IMR-90 (cell line): ENCODE measurements at regions not wholly inside any gene's neighbourhood (a gene's known extent, or its start where the extent isn't known, plus 50 kb on each side); places are given as distances from the start of the nearest gene placed in this dataset.
"Not testable (repeated sequence)": the region's sequence is repeated elsewhere in the genome, so short reads cannot be mapped to it uniquely, and the experiment has no call there.

Experiments
- FOS ChIP-seq: fragments of 150-350 bp; IDR thresholded peaks from 2 replicates; pipeline ENCODE4 v1.6.1; 2016; ENCODE audit warnings: low read depth, low read length
- MAZ ChIP-seq: IDR thresholded peaks from 2 replicates; pipeline ENCODE4 v1.6.1; 2012; ENCODE audit warnings: low read depth, mild to moderate bottlenecking, low read length, improper control_type of control experiment, moderate library complexity, borderline replicate concordance
- POLR2A ChIP-seq: IDR thresholded peaks from 2 replicates; pipeline ENCODE4 v1.6.1; 2012; ENCODE audit warnings: mild to moderate bottlenecking, low read depth, low read length
- TF ChIP-seq, protein P1 (sequence below): conservative IDR thresholded peaks from 2 replicates; pipeline ENCODE4 v1.5.1; 2012; ENCODE audit warnings: mild to moderate bottlenecking, low read depth, low read length, improper control_type of control experiment

GRCh38 chr11:3520905-3521304 lies 120.9 kb downstream of the ART5 start:
- TF ChIP-seq MAZ, POLR2A, FOS: not testable (repeated sequence)
- TF ChIP-seq, protein P1, sequence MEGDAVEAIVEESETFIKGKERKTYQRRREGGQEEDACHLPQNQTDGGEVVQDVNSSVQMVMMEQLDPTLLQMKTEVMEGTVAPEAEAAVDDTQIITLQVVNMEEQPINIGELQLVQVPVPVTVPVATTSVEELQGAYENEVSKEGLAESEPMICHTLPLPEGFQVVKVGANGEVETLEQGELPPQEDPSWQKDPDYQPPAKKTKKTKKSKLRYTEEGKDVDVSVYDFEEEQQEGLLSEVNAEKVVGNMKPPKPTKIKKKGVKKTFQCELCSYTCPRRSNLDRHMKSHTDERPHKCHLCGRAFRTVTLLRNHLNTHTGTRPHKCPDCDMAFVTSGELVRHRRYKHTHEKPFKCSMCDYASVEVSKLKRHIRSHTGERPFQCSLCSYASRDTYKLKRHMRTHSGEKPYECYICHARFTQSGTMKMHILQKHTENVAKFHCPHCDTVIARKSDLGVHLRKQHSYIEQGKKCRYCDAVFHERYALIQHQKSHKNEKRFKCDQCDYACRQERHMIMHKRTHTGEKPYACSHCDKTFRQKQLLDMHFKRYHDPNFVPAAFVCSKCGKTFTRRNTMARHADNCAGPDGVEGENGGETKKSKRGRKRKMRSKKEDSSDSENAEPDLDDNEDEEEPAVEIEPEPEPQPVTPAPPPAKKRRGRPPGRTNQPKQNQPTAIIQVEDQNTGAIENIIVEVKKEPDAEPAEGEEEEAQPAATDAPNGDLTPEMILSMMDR = not testable (repeated sequence)
